Fibroblast of villous mesenchyme (primary cell): ENCODE measurements at regions not wholly inside any gene's neighbourhood (a gene's known extent, or its start where the extent isn't known, plus 50 kb on each side); places are given as distances from the start of the nearest gene placed in this dataset.
A peak's percentile ranks its signal among the peaks of the same experiment; 100 is the strongest.

Experiments used
- DNase-seq: peaks from one replicate; pipeline ENCODE4 v3.0.0-alpha.2; 2010; ENCODE audit warnings: low read depth
- H3K4me3 ChIP-seq: 2 replicates; pipeline ENCODE4 v1.5.1; 2011; ENCODE audit warnings: low read depth, mild to moderate bottlenecking, low read length
- CTCF ChIP-seq: IDR thresholded peaks from 2 replicates; pipeline ENCODE4 v1.5.1; 2012; ENCODE audit warnings: low read depth, mild to moderate bottlenecking, low read length; ENCODE audit not compliant: insufficient read depth

- no peak for DNase-seq
- no peak for TF ChIP-seq CTCF
- H3K4me3 ChIP-seq, result no peak overlapping the region
These were observed 164.9 kb upstream of the EEPD1 start for GRCh38 chr7:35988105-35988504.

- H3K4me3 ChIP-seq, result no peak overlapping the region
- DNase-seq, result no peak
- no peak for TF ChIP-seq CTCF
These were observed 164.2 kb upstream of the EEPD1 start for GRCh38 chr7:35988818-35989217.

- no peak for TF ChIP-seq CTCF
- DNase-seq, result no peak
- H3K4me3 ChIP-seq, result no peak overlapping the region
These were observed 161.4 kb upstream of the EEPD1 start for GRCh38 chr7:35991511-35992232.

- no peak for DNase-seq
- no peak overlapping the region for H3K4me3 ChIP-seq
- no peak for TF ChIP-seq CTCF
These were observed 160.6 kb upstream of the EEPD1 start for GRCh38 chr7:35992436-35992835.

- DNase-seq, result peak; percentile 35
- no peak for TF ChIP-seq CTCF
- no peak overlapping the region for H3K4me3 ChIP-seq
These were observed 159.9 kb upstream of the EEPD1 start for GRCh38 chr7:35993113-35993512.

- H3K4me3 ChIP-seq, result no peak overlapping the region
- DNase-seq, result peak; percentile 52
- TF ChIP-seq CTCF, result no peak
These were observed 159.1 kb upstream of the EEPD1 start for GRCh38 chr7:35993676-35994606.
